ENCODE measurements at regions not wholly inside any gene's neighbourhood (a gene's known extent, or its start where the extent isn't known, plus 50 kb on each side); places are given as distances from the start of the nearest gene placed in this dataset.
"Not testable (repeated sequence)": the region's sequence is repeated elsewhere in the genome, so short reads cannot be mapped to it uniquely, and the experiment has no call there.

GRCh38 chr3:38957296-38957695 lies 94.4 kb downstream of the SCN11A start:
- H3K4me3 Mint-ChIP-seq = no peak overlapping the region
- no peak for DNase-seq (ENCODE audit: low spot score)
- no peaks in the 10 kb centered on the region for H3K79me2 ChIP-seq (ENCODE audit: low read depth)
- no peaks in the 10 kb centered on the region for H3K36me3 Mint-ChIP-seq
- H3K9me3 Mint-ChIP-seq = no peaks in the 10 kb centered on the region
- H3K4me3 ChIP-seq = no peak overlapping the region
- H3F3A ChIP-seq (ENCODE audit: low read depth) = peaks cover 4% of the 10 kb centered on the region
- H3K27me3 Mint-ChIP-seq (ENCODE audit: insufficient read depth, low read depth) = no peaks in the 10 kb centered on the region
- no peak overlapping the region for H3K27ac ChIP-seq
- H3K9me3 ChIP-seq (ENCODE audit: low read depth) = no peaks in the 10 kb centered on the region
- no peaks in the 10 kb centered on the region for H3K27me3 ChIP-seq
- no peak for TF ChIP-seq EZH2phosphoT487 (IDR thresholded peaks at IDR 0.05)
- TF ChIP-seq EZH2 (IDR thresholded peaks at IDR 0.05) = no peak
- TF ChIP-seq CTCF (IDR thresholded peaks at IDR 0.05) = no peak
- no peaks in the 10 kb centered on the region for H3K36me3 ChIP-seq
- H3K27ac Mint-ChIP-seq = no peak overlapping the region
- H3K4me1 Mint-ChIP-seq = no peaks in the 10 kb centered on the region
- H3K9ac ChIP-seq = no peak overlapping the region
- no peaks in the 10 kb centered on the region for H4K20me1 ChIP-seq (ENCODE audit: low read depth)
- H2AFZ ChIP-seq (replicated peaks) = no peak overlapping the region
- no peaks in the 10 kb centered on the region for H3K4me1 ChIP-seq
- H3K4me2 ChIP-seq = no peak overlapping the region

- H3K36me3 Mint-ChIP-seq = no peaks in the 10 kb centered on the region
- Histone ChIP-seq H3K9me3 (ENCODE audit: low read depth) (no peaks in the 10 kb centered on the region), H3K27me3 (no peaks in the 10 kb centered on the region), H3K27ac (no peak overlapping the region), H2AFZ (replicated peaks) (no peak overlapping the region), H3F3A (ENCODE audit: low read depth) (no peaks in the 10 kb centered on the region), H3K4me1 (no peaks in the 10 kb centered on the region), H3K4me2 (no peak overlapping the region), H3K79me2 (ENCODE audit: low read depth) (no peaks in the 10 kb centered on the region), H3K36me3 (no peaks in the 10 kb centered on the region), H3K4me3 (no peak overlapping the region), H3K9ac (no peak overlapping the region), H4K20me1 (ENCODE audit: low read depth) (no peaks in the 10 kb centered on the region)
- no peak overlapping the region for H3K27ac Mint-ChIP-seq
- no peaks in the 10 kb centered on the region for H3K9me3 Mint-ChIP-seq
- H3K4me1 Mint-ChIP-seq = peaks cover 3% of the 10 kb centered on the region
- H3K4me3 Mint-ChIP-seq = no peak overlapping the region
- no peak for DNase-seq (ENCODE audit: low spot score)
- H3K27me3 Mint-ChIP-seq (ENCODE audit: insufficient read depth, low read depth) = peaks cover 4% of the 10 kb centered on the region
- TF ChIP-seq CTCF (IDR thresholded peaks at IDR 0.05) = no peak
- TF ChIP-seq EZH2 (IDR thresholded peaks at IDR 0.05) = no peak
- TF ChIP-seq EZH2phosphoT487 (IDR thresholded peaks at IDR 0.05) = no peak
Observed at GRCh38 chr3:38952721-38953120, 99.0 kb downstream of the SCN11A start.

GRCh38 chr3:38951167-38951566 lies 100.6 kb downstream of the SCN11A start:
- H3K27me3 Mint-ChIP-seq (ENCODE audit: insufficient read depth, low read depth); H3K4me1 ChIP-seq; H3K79me2 ChIP-seq (ENCODE audit: low read depth); H3K36me3 ChIP-seq; H3K4me2 ChIP-seq; H3K27ac Mint-ChIP-seq; H3K27me3 ChIP-seq; H3K27ac ChIP-seq; H3K4me1 Mint-ChIP-seq; H3K36me3 Mint-ChIP-seq; H3K9ac ChIP-seq; H3K9me3 Mint-ChIP-seq; H3K4me3 ChIP-seq; H3F3A ChIP-seq (ENCODE audit: low read depth); DNase-seq (ENCODE audit: low spot score); H3K4me3 Mint-ChIP-seq; H3K9me3 ChIP-seq (ENCODE audit: low read depth); H4K20me1 ChIP-seq (ENCODE audit: low read depth); H2AFZ ChIP-seq (replicated peaks): not testable (repeated sequence)

GRCh38 chr3:38950581-38950980 lies 101.2 kb downstream of the SCN11A start:
- Histone ChIP-seq H3K9me3 (ENCODE audit: low read depth) (no peaks in the 10 kb centered on the region), H3K36me3 (no peaks in the 10 kb centered on the region), H3K4me2 (no peak overlapping the region), H3K4me1 (no peaks in the 10 kb centered on the region), H4K20me1 (ENCODE audit: low read depth) (no peaks in the 10 kb centered on the region), H2AFZ (replicated peaks) (no peak overlapping the region), H3K27me3 (no peaks in the 10 kb centered on the region), H3F3A (ENCODE audit: low read depth) (no peaks in the 10 kb centered on the region), H3K27ac (no peak overlapping the region), H3K79me2 (ENCODE audit: low read depth) (no peaks in the 10 kb centered on the region), H3K9ac (no peak overlapping the region), H3K4me3 (no peak overlapping the region)
- DNase-seq (ENCODE audit: low spot score) = no peak
- Mint-ChIP-seq H3K27ac (no peak overlapping the region), H3K4me1 (peaks cover 3% of the 10 kb centered on the region), H3K36me3 (no peaks in the 10 kb centered on the region), H3K4me3 (no peak overlapping the region), H3K9me3 (no peaks in the 10 kb centered on the region), H3K27me3 (ENCODE audit: insufficient read depth, low read depth) (peaks cover 5% of the 10 kb centered on the region)
- TF ChIP-seq CTCF (IDR thresholded peaks at IDR 0.05) (no peak), EZH2phosphoT487 (IDR thresholded peaks at IDR 0.05) (no peak), EZH2 (IDR thresholded peaks at IDR 0.05) (no peak)

All from neural progenitor cell (in vitro differentiated cells).